Suprapubic skin (tissue), 4 donors: ENCODE measurements at regions not wholly inside any gene's neighbourhood (a gene's known extent, or its start where the extent isn't known, plus 50 kb on each side); places are given as distances from the start of the nearest gene placed in this dataset.
"Not testable (repeated sequence)": the region's sequence is repeated elsewhere in the genome, so short reads cannot be mapped to it uniquely, and the experiment has no call there.

Experiments
- DNase-seq, 2 donors: peaks; one replicate each; pipeline ENCODE4 v3.0.0-alpha.2; 2019; ENCODE audit warnings: low spot score in 2 of 2
- H3K27ac ChIP-seq: fragments of 200-600 bp; sonication (generic); one replicate; pipeline ENCODE4 v1.5.1; 2019
- H3K27me3 ChIP-seq: fragments of 200-600 bp; sonication (generic); one replicate; pipeline ENCODE4 v1.5.1; 2019
- H3K36me3 ChIP-seq: fragments of 200-600 bp; sonication (generic); one replicate; pipeline ENCODE4 v1.5.1; 2019
- H3K4me1 ChIP-seq: fragments of 200-600 bp; sonication (generic); one replicate; pipeline ENCODE4 v1.5.1; 2019
- H3K4me3 ChIP-seq: fragments of 200-600 bp; sonication (generic); one replicate; pipeline ENCODE4 v1.5.1; 2019; ENCODE audit warnings: mild to moderate bottlenecking
- H3K9me3 ChIP-seq: fragments of 200-600 bp; sonication (generic); one replicate; pipeline ENCODE4 v1.5.1; 2019
- CTCF ChIP-seq, 2 donors: fragments of 200-600 bp in 1 of 2; fragments of 450-650 bp in 1 of 2; sonication (generic) in 1 of 2; IDR thresholded peaks; one replicate each; pipeline ENCODE4 v1.5.1; 2016 to 2019; ENCODE audit warnings: antibody characterized with exemption in 2 of 2, mild to moderate bottlenecking in 1 of 2, moderate library complexity in 1 of 2
- EP300 ChIP-seq: sonication (generic); formaldehyde crosslinking; IDR thresholded peaks from one replicate; pipeline ENCODE4 v1.6.1; 2017; ENCODE audit warnings: antibody characterized with exemption
- POLR2A ChIP-seq, 2 donors: fragments of 450-650 bp; IDR thresholded peaks; one replicate each; pipeline ENCODE4 v1.6.1; 2017; ENCODE audit warnings: antibody characterized with exemption in 2 of 2, mild to moderate bottlenecking in 2 of 2, moderate library complexity in 2 of 2
- POLR2AphosphoS5 ChIP-seq, 3 donors: sonication (generic); formaldehyde crosslinking; IDR thresholded peaks; one replicate each; pipeline ENCODE4 v1.6.1; 2017; ENCODE audit warnings: antibody characterized with exemption in 3 of 3
- WGBS: methylation state at CpG from one replicate; pipeline ENCODE4 v1.1.5; 2018; 5-methylcytosine and 5-hydroxymethylcytosine counted together

- no peak for DNase-seq
- no peaks in the 10 kb centered on the region for H3K27me3 ChIP-seq
- no peak overlapping the region for H3K4me3 ChIP-seq
- no peak overlapping the region for H3K27ac ChIP-seq
- 61% methylated on average over 3 of the region's 3 CpGs for WGBS
- TF ChIP-seq CTCF (IDR thresholded peaks at IDR 0.05) (no peak), POLR2AphosphoS5 (IDR thresholded peaks at IDR 0.05) (no peak), EP300 (no peak), POLR2A (IDR thresholded peaks at IDR 0.05) (no peak)
- no peaks in the 10 kb centered on the region for H3K36me3 ChIP-seq
- no peaks in the 10 kb centered on the region for H3K9me3 ChIP-seq
- no peaks in the 10 kb centered on the region for H3K4me1 ChIP-seq
Measured at GRCh38 chr17:53619025-53619424, 203.7 kb upstream of the KIF2B start.

GRCh38 chr17:53608208-53608607 lies 214.5 kb upstream of the KIF2B start:
- not testable (repeated sequence) for H3K9me3 ChIP-seq, H3K4me3 ChIP-seq, H3K36me3 ChIP-seq, H3K4me1 ChIP-seq, DNase-seq, H3K27me3 ChIP-seq, H3K27ac ChIP-seq
- WGBS = 87% methylated on average over 5 of the region's 5 CpGs

GRCh38 chr17:53607475-53607874 lies 215.3 kb upstream of the KIF2B start:
- no peak overlapping the region for H3K4me3 ChIP-seq
- TF ChIP-seq EP300 = no peak
- TF ChIP-seq CTCF (IDR thresholded peaks at IDR 0.05) = no peak
- no peak for TF ChIP-seq POLR2AphosphoS5 (IDR thresholded peaks at IDR 0.05)
- no peak for TF ChIP-seq POLR2A (IDR thresholded peaks at IDR 0.05)
- no peaks in the 10 kb centered on the region for H3K4me1 ChIP-seq
- no peak overlapping the region for H3K27ac ChIP-seq
- no peaks in the 10 kb centered on the region for H3K9me3 ChIP-seq
- WGBS = 33% methylated on average over 1 of the region's 1 CpG
- no peaks in the 10 kb centered on the region for H3K27me3 ChIP-seq
- no peaks in the 10 kb centered on the region for H3K36me3 ChIP-seq
- DNase-seq = no peak

- no peak for DNase-seq
- H3K36me3 ChIP-seq = no peaks in the 10 kb centered on the region
- no peak for TF ChIP-seq EP300
- no peak for TF ChIP-seq POLR2A (IDR thresholded peaks at IDR 0.05)
- TF ChIP-seq POLR2AphosphoS5 (IDR thresholded peaks at IDR 0.05) = no peak
- no peak for TF ChIP-seq CTCF (IDR thresholded peaks at IDR 0.05)
- H3K9me3 ChIP-seq = no peaks in the 10 kb centered on the region
- H3K27me3 ChIP-seq = no peaks in the 10 kb centered on the region
- H3K4me1 ChIP-seq = no peaks in the 10 kb centered on the region
- H3K27ac ChIP-seq = no peak overlapping the region
- no peak overlapping the region for H3K4me3 ChIP-seq
Measured at GRCh38 chr17:53588317-53588716, 234.4 kb upstream of the KIF2B start.

- no peaks in the 10 kb centered on the region for H3K27me3 ChIP-seq
- TF ChIP-seq POLR2AphosphoS5 (IDR thresholded peaks at IDR 0.05) (no peak), CTCF (IDR thresholded peaks at IDR 0.05) (no peak), EP300 (no peak), POLR2A (IDR thresholded peaks at IDR 0.05) (no peak)
- DNase-seq = no peak
- H3K36me3 ChIP-seq = no peaks in the 10 kb centered on the region
- no peak overlapping the region for H3K4me3 ChIP-seq
- no peaks in the 10 kb centered on the region for H3K4me1 ChIP-seq
- no peak overlapping the region for H3K27ac ChIP-seq
- H3K9me3 ChIP-seq = no peaks in the 10 kb centered on the region
- WGBS = 90% methylated on average over 2 of the region's 2 CpGs
Measured at GRCh38 chr17:53574038-53574437, 248.7 kb upstream of the KIF2B start.

GRCh38 chr17:53571342-53571741 lies 251.4 kb upstream of the KIF2B start:
- Histone ChIP-seq H3K27ac (no peak overlapping the region), H3K27me3 (no peaks in the 10 kb centered on the region), H3K9me3 (no peaks in the 10 kb centered on the region), H3K4me1 (no peaks in the 10 kb centered on the region), H3K4me3 (no peak overlapping the region), H3K36me3 (no peaks in the 10 kb centered on the region)
- TF ChIP-seq POLR2A (IDR thresholded peaks at IDR 0.05) (no peak), CTCF (IDR thresholded peaks at IDR 0.05) (no peak), EP300 (no peak), POLR2AphosphoS5 (IDR thresholded peaks at IDR 0.05) (no peak)
- 60% methylated on average over 2 of the region's 2 CpGs for WGBS
- no peak for DNase-seq
